A673 (cell line): ENCODE measurements at regions not wholly inside any gene's neighbourhood (a gene's known extent, or its start where the extent isn't known, plus 50 kb on each side); places are given as distances from the start of the nearest gene placed in this dataset.

ENCODE experiments used
- BruUV-seq: library from RNA; stranded (reverse); fragments of 400-500 nt; replicated peaks from 2 replicates; lab custom pipeline; 2021; lab: Mats Ljungman, UMichigan
- CTCF ChIA-PET: fragments of 300-600 bp; sonication (Branson Sonifier 250); formaldehyde crosslinking; loops from one replicate; lab custom pipeline; 2022; ENCODE audit warnings: antibody characterized with exemption; lab: Charles Lee
- POLR2A ChIA-PET: fragments of 300-600 bp; sonication (Branson Sonifier 250); formaldehyde crosslinking; loops from one replicate; lab custom pipeline; 2022; ENCODE audit warnings: antibody characterized with exemption; ENCODE audit not compliant: low non-redundant PET; lab: Charles Lee
- DNase-seq: peaks from one replicate; pipeline ENCODE4 v3.0.0-alpha.2; 2015; ENCODE audit warnings: low spot score
- H3K27ac ChIP-seq: fragments of 200-600 bp; sonication (generic); 2 replicates; pipeline ENCODE4 v1.5.1; 2016; ENCODE audit warnings: mixed run types, low read depth, mild to moderate bottlenecking, mixed read lengths, antibody characterized with exemption, low read length; ENCODE audit not compliant: poor library complexity, severe bottlenecking
- H3K27me3 ChIP-seq: fragments of 200-600 bp; sonication (generic); replicated peaks from 2 replicates; pipeline ENCODE4 v1.6.1; 2017; ENCODE audit warnings: mixed run types, low read depth, mild to moderate bottlenecking, mixed read lengths, antibody characterized with exemption, low read length; ENCODE audit not compliant: insufficient read depth, poor library complexity
- H3K36me3 ChIP-seq: fragments of 200-600 bp; sonication (generic); 2 replicates; pipeline ENCODE4 v1.6.1; 2016; ENCODE audit warnings: mixed run types, mild to moderate bottlenecking, mixed read lengths, antibody characterized with exemption, low read length; ENCODE audit not compliant: insufficient read depth, poor library complexity, severe bottlenecking
- H3K4me1 ChIP-seq: fragments of 200-600 bp; sonication (generic); 2 replicates; pipeline ENCODE4 v1.6.1; 2017; ENCODE audit warnings: mixed run types, mild to moderate bottlenecking, mixed read lengths, antibody characterized with exemption, low read length; ENCODE audit not compliant: insufficient read depth, poor library complexity, severe bottlenecking
- H3K4me3 ChIP-seq: fragments of 200-600 bp; sonication (generic); 2 replicates; pipeline ENCODE4 v1.5.1; 2016; ENCODE audit warnings: low read depth, mixed run types, mild to moderate bottlenecking, mixed read lengths, low read length; ENCODE audit not compliant: poor library complexity, severe bottlenecking
- H3K9me3 ChIP-seq: fragments of 200-600 bp; sonication (generic); 2 replicates; pipeline ENCODE4 v1.6.1; 2016; ENCODE audit warnings: mixed run types, low read depth, mild to moderate bottlenecking, mixed read lengths, antibody characterized with exemption, low read length; ENCODE audit not compliant: poor library complexity, severe bottlenecking
- EZH2 ChIP-seq: fragments of 200-600 bp; sonication (generic); IDR thresholded peaks from 2 replicates; pipeline ENCODE4 v1.6.1; 2017; ENCODE audit warnings: borderline replicate concordance, low read depth, mild to moderate bottlenecking, mixed read lengths, antibody characterized with exemption, low read length; ENCODE audit not compliant: poor library complexity, severe bottlenecking
- intact Hi-C: fragments of 100-400 bp; cut with micrococcal nuclease; formaldehyde crosslinking; loops from one replicate; pipeline ENCODE4 v1.10.0; 2022; ENCODE audit not compliant: unreplicated experiment
- TF ChIP-seq, protein P1 (sequence below): fragments of 300-800, 200-600 bp; sonication (generic); conservative IDR thresholded peaks from 2 replicates; pipeline ENCODE4 v1.5.1; 2017; ENCODE audit warnings: low read depth, mild to moderate bottlenecking, antibody characterized with exemption, low read length, moderate library complexity, mixed read lengths

DNA sequence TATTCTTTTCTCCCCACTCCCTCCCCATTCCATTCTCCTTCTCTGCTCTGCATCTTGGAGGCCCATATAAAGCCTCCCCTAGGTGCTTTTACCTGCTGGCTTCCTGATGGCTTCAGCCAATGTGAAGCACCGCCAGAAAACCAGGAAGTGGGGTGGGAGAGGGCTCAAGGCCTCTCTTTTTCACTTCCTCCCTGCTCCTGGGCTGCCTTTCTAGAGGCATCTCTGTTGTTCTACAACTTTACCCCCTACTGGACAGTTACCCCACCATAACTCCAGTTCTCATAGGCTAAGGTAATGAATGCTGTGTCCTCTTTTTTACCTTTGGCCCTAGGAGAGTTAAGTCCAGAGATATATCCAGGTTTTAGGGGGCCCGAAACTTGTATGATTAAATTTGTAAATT lies 62.4 kb upstream of the PPARGC1A start:
- H3K9me3 ChIP-seq = no peaks in the 10 kb centered on the region
- no peak overlapping the region for H3K4me3 ChIP-seq
- no peak overlapping the region for H3K27ac ChIP-seq
- ChIA-PET CTCF (no interaction called here), POLR2A (no interaction called here)
- BruUV-seq = no TSS peak
- no peak for DNase-seq
- intact Hi-C loops = no loop called here
- no peaks in the 10 kb centered on the region for H3K27me3 ChIP-seq
- TF ChIP-seq, protein P1, sequence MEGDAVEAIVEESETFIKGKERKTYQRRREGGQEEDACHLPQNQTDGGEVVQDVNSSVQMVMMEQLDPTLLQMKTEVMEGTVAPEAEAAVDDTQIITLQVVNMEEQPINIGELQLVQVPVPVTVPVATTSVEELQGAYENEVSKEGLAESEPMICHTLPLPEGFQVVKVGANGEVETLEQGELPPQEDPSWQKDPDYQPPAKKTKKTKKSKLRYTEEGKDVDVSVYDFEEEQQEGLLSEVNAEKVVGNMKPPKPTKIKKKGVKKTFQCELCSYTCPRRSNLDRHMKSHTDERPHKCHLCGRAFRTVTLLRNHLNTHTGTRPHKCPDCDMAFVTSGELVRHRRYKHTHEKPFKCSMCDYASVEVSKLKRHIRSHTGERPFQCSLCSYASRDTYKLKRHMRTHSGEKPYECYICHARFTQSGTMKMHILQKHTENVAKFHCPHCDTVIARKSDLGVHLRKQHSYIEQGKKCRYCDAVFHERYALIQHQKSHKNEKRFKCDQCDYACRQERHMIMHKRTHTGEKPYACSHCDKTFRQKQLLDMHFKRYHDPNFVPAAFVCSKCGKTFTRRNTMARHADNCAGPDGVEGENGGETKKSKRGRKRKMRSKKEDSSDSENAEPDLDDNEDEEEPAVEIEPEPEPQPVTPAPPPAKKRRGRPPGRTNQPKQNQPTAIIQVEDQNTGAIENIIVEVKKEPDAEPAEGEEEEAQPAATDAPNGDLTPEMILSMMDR = no peak
- TF ChIP-seq EZH2 = no peak
- no peaks in the 10 kb centered on the region for H3K36me3 ChIP-seq
- H3K4me1 ChIP-seq = no peaks in the 10 kb centered on the region

- Histone ChIP-seq H3K9me3 (no peaks in the 10 kb centered on the region), H3K36me3 (no peaks in the 10 kb centered on the region), H3K4me3 (no peak overlapping the region), H3K27me3 (no peaks in the 10 kb centered on the region), H3K4me1 (no peaks in the 10 kb centered on the region), H3K27ac (no peak overlapping the region)
- no TSS peak for BruUV-seq
- intact Hi-C loops = no loop called here
- ChIA-PET POLR2A (no interaction called here), CTCF (no interaction called here)
- DNase-seq = no peak
- TF ChIP-seq, protein P1 = no peak
- no peak for TF ChIP-seq EZH2
These were observed 58.0 kb upstream of the PPARGC1A start for GRCh38 chr4:23947826-23948225.

DNA sequence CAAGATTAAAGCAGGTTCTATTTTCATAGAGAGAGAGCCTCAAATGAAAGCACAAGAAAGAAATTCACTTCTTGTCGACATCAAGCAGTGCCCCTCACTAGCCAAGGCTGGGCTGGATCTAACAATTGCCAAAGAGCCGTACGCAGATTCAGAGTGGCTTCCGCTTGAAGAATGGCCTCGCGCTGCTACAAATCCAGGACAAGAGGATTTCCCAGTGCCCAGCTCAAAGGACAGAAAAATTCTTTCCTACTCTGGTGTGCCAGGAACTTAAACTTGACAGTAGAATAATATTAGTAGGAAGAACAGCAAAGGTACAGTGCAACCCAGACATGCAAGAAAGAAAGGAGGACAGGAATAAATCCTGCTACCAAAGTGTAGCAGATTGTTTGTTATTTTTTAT lies 56.5 kb upstream of the PPARGC1A start:
- ChIA-PET CTCF (no interaction called here), POLR2A (no interaction called here)
- Histone ChIP-seq H3K27me3 (no peaks in the 10 kb centered on the region), H3K27ac (no peak overlapping the region), H3K4me3 (no peak overlapping the region), H3K9me3 (no peaks in the 10 kb centered on the region), H3K36me3 (no peaks in the 10 kb centered on the region), H3K4me1 (no peaks in the 10 kb centered on the region)
- BruUV-seq = no TSS peak
- intact Hi-C loops = no loop called here
- DNase-seq = no peak
- no peak for TF ChIP-seq EZH2
- TF ChIP-seq, protein P1 = no peak
